Tibial artery (tissue), 4 donors: ENCODE measurements at regions not wholly inside any gene's neighbourhood (a gene's known extent, or its start where the extent isn't known, plus 50 kb on each side); places are given as distances from the start of the nearest gene placed in this dataset.

Experiments
- DNase-seq, 2 donors: peaks; one replicate each; pipeline ENCODE4 v3.0.0-alpha.2; 2019
- H3K27ac ChIP-seq, 2 donors: fragments of 200-600 bp; sonication (generic) in 1 of 2; 1 replicate in 1 of 2; 2 replicates in 1 of 2; pipeline ENCODE4 v1.5.1; 2018 to 2019; ENCODE audit warnings: mild to moderate bottlenecking in 1 of 2
- H3K27me3 ChIP-seq, 2 donors: fragments of 200-600 bp; sonication (generic) in 1 of 2; one replicate each; pipeline versions ENCODE4 v1.5.1 to v1.6.0; 2016 to 2019
- H3K36me3 ChIP-seq, 3 donors: fragments of 200-600 bp; sonication (generic) in 2 of 3; one replicate each; pipeline ENCODE4 v1.5.1; 2016 to 2019; ENCODE audit warnings: mild to moderate bottlenecking in 2 of 3
- H3K4me1 ChIP-seq, 4 donors: fragments of 200-600 bp; sonication (generic) in 2 of 4; 1 replicate in 3 of 4; 2 replicates in 1 of 4; pipeline ENCODE4 v1.5.1; 2016 to 2019
- H3K4me3 ChIP-seq, 2 donors: fragments of 200-600 bp; sonication (generic) in 1 of 2; 1 replicate in 1 of 2; 2 replicates in 1 of 2; pipeline ENCODE4 v1.5.1; 2018 to 2019; ENCODE audit warnings: mild to moderate bottlenecking in 2 of 2
- H3K9me3 ChIP-seq, 3 donors: fragments of 200-600 bp; sonication (generic) in 1 of 3; one replicate each; pipeline ENCODE4 v1.5.1; 2016 to 2019
- intact Hi-C: fragments of 100-400 bp; cut with DNase I; formaldehyde crosslinking; loops from one replicate; pipeline ENCODE4 v1.15.0; 2023; ENCODE audit warnings: low total_unique reads
- TF ChIP-seq, protein P1 (sequence below), 2 experiments: fragments of 200-600 bp in 1 of 2; fragments of 450-650 bp in 1 of 2; IDR thresholded peaks; one replicate each; pipeline ENCODE4 v1.5.1; 2017 to 2019; ENCODE audit warnings: antibody characterized with exemption in 2 of 2, mild to moderate bottlenecking in 1 of 2, moderate library complexity in 1 of 2

DNA sequence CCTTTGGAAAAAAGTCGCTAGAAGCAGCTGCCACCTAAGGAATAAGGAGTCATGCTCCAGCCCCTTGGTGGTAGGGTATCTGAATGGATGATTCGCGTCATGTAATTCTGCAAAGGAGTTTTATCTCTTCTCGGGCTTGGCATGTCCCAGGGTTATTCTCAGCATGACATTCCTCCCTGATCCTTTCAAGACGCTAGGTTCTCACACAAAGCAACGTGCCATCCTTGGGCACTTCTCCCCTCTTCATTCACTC is 355.6 kb downstream of the MYCN start:
- H3K4me3 ChIP-seq = no peak overlapping the region
- no peak for DNase-seq
- peaks cover 0 to 5% of the 10 kb centered on the region in 2 donors for H3K27me3 ChIP-seq
- TF ChIP-seq, protein P1, sequence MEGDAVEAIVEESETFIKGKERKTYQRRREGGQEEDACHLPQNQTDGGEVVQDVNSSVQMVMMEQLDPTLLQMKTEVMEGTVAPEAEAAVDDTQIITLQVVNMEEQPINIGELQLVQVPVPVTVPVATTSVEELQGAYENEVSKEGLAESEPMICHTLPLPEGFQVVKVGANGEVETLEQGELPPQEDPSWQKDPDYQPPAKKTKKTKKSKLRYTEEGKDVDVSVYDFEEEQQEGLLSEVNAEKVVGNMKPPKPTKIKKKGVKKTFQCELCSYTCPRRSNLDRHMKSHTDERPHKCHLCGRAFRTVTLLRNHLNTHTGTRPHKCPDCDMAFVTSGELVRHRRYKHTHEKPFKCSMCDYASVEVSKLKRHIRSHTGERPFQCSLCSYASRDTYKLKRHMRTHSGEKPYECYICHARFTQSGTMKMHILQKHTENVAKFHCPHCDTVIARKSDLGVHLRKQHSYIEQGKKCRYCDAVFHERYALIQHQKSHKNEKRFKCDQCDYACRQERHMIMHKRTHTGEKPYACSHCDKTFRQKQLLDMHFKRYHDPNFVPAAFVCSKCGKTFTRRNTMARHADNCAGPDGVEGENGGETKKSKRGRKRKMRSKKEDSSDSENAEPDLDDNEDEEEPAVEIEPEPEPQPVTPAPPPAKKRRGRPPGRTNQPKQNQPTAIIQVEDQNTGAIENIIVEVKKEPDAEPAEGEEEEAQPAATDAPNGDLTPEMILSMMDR (IDR thresholded peaks at IDR 0.05) = no peak
- H3K27ac ChIP-seq = no peak overlapping the region
- no peaks in the 10 kb centered on the region for H3K36me3 ChIP-seq
- intact Hi-C loops = no loop called here
- H3K4me1 ChIP-seq = no peaks in the 10 kb centered on the region
- H3K9me3 ChIP-seq = no peaks in the 10 kb centered on the region

DNA sequence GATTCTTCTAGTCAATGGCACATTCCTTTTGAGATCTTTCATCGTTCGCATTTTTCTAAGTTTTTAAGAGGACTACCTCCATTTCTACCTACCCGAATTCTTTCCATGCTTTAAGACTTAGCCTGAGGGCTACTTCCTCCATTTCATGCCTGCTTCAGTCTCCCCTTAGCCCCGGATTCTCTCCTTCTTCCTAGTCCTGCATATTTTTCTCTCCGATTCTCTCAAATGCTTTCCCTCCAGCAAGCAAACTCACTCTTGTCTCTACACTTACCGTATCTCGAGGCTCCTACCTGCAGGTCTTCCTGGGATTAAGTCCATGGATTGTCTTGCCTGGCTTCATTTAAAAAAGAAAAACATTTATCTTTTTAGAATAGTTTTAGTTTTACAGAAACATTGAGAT is 354.4 kb downstream of the MYCN start:
- TF ChIP-seq, protein P1 (IDR thresholded peaks at IDR 0.05) = no peak
- no peaks in the 10 kb centered on the region for H3K4me1 ChIP-seq
- intact Hi-C loops = no loop called here
- H3K4me3 ChIP-seq = no peak overlapping the region
- H3K27me3 ChIP-seq = peaks cover 0 to 11% of the 10 kb centered on the region in 2 donors
- H3K36me3 ChIP-seq = no peaks in the 10 kb centered on the region
- DNase-seq = no peak
- H3K9me3 ChIP-seq = no peaks in the 10 kb centered on the region
- no peak overlapping the region for H3K27ac ChIP-seq

DNA sequence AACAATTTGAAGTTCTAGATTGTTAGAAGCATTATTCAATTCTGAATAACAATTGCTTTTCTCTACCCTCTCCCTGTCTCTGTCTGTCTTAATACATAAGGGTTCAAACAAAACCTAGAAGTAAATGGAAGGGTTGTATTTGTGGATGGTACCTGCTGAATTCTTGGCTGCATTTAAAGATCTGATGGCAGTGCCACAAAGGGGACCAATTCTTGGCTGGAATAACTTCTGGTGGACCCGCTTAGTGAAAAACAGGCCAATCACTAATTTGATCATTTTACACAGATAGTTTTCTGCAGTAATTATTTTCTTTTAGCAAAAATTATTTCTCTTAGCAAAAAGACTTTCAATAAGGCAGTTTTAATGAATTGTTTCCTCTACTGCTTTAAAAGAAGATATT is 353.5 kb downstream of the MYCN start:
- intact Hi-C loops = no loop called here
- H3K36me3 ChIP-seq = no peaks in the 10 kb centered on the region
- DNase-seq = no peak
- H3K27ac ChIP-seq = no peak overlapping the region
- no peaks in the 10 kb centered on the region for H3K9me3 ChIP-seq
- H3K27me3 ChIP-seq = peaks cover 0 to 11% of the 10 kb centered on the region in 2 donors
- H3K4me3 ChIP-seq = no peak overlapping the region
- H3K4me1 ChIP-seq = no peaks in the 10 kb centered on the region
- TF ChIP-seq, protein P1 (IDR thresholded peaks at IDR 0.05) = no peak

DNA sequence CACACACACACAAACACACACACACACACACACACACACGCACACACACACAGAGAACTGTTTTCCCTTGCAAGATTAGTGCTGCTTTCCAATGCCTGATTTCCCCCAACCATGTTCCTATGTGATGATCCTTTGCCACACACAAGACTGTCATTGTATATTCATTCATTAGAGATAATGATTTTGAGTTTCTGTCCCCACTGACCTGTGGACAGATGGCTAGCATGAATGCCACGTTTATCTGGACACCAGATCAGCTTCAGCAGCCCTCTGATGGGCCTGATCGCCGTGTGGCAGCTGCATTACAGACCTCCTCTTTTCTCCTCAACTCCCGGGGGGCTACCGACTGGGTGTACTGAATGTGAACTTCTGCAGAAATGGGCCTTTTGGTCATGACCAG is 353.0 kb downstream of the MYCN start:
- DNase-seq = no peak

DNA sequence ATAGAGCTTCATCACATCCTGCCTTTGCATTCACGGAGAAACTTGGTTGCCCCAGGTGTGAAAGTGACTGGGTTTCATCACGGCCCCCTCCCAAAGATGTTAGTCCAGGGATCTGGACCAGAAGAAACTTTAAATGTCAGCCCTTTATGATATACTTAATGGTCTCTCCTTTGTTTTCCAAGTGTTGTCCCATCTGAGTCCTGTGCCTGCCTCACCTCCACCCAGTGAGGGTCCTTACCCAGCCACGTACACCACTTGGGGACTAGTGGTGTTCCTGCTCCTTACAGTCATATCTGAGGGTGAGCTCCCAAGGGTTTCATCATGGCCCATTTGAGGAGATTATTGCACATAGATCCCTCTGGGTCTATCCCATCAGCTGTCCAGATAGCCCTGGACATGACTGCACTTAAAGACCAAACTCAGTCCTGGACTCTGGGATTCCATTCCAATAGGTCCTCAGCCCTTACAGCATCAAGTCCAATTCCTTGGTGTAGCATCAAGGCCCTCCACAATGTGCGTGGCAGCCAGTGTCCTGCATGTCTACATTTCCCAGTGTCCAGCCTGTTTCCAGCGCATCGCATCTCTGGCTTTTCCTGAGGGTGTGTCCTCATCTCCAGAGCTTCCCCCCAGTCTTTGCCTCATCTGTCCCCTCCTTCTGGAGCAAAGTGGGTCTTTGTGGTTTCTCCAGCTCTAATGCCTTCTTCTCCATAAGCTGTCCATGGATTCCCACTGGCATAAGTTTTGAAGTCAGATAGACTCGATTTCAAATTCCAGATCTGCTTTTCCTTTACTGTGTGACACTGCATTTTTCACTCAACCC is 351.6 kb downstream of the MYCN start:
- TF ChIP-seq, protein P1 (IDR thresholded peaks at IDR 0.05) = no peak
- H3K36me3 ChIP-seq = no peaks in the 10 kb centered on the region
- H3K27me3 ChIP-seq = peaks cover 0 to 11% of the 10 kb centered on the region in 2 donors
- no peak for DNase-seq
- no peak overlapping the region for H3K27ac ChIP-seq
- intact Hi-C loops = no loop called here
- H3K4me3 ChIP-seq = no peak overlapping the region
- H3K4me1 ChIP-seq = no peaks in the 10 kb centered on the region
- H3K9me3 ChIP-seq = no peaks in the 10 kb centered on the region

More for the DNA sequence above, 353.0 kb downstream of the MYCN start:
- intact Hi-C loops = no loop called here
- Histone ChIP-seq H3K27me3 (peaks cover 0 to 11% of the 10 kb centered on the region in 2 donors), H3K4me1 (no peaks in the 10 kb centered on the region), H3K9me3 (no peaks in the 10 kb centered on the region), H3K4me3 (no peak overlapping the region), H3K27ac (no peak overlapping the region), H3K36me3 (no peaks in the 10 kb centered on the region)
- TF ChIP-seq, protein P1 (IDR thresholded peaks at IDR 0.05) = no peak
